Suprapubic skin (tissue), 4 donors: ENCODE measurements at regions not wholly inside any gene's neighbourhood (a gene's known extent, or its start where the extent isn't known, plus 50 kb on each side); places are given as distances from the start of the nearest gene placed in this dataset.

ENCODE experiments used
- DNase-seq, 2 donors: peaks; one replicate each; pipeline ENCODE4 v3.0.0-alpha.2; 2019; ENCODE audit warnings: low spot score in 2 of 2
- H3K27ac ChIP-seq: fragments of 200-600 bp; sonication (generic); one replicate; pipeline ENCODE4 v1.5.1; 2019
- H3K27me3 ChIP-seq: fragments of 200-600 bp; sonication (generic); one replicate; pipeline ENCODE4 v1.5.1; 2019
- H3K36me3 ChIP-seq: fragments of 200-600 bp; sonication (generic); one replicate; pipeline ENCODE4 v1.5.1; 2019
- H3K4me1 ChIP-seq: fragments of 200-600 bp; sonication (generic); one replicate; pipeline ENCODE4 v1.5.1; 2019
- H3K4me3 ChIP-seq: fragments of 200-600 bp; sonication (generic); one replicate; pipeline ENCODE4 v1.5.1; 2019; ENCODE audit warnings: mild to moderate bottlenecking
- H3K9me3 ChIP-seq: fragments of 200-600 bp; sonication (generic); one replicate; pipeline ENCODE4 v1.5.1; 2019
- CTCF ChIP-seq, 2 donors: fragments of 200-600 bp in 1 of 2; fragments of 450-650 bp in 1 of 2; sonication (generic) in 1 of 2; IDR thresholded peaks; one replicate each; pipeline ENCODE4 v1.5.1; 2016 to 2019; ENCODE audit warnings: antibody characterized with exemption in 2 of 2, mild to moderate bottlenecking in 1 of 2, moderate library complexity in 1 of 2
- EP300 ChIP-seq: sonication (generic); formaldehyde crosslinking; IDR thresholded peaks from one replicate; pipeline ENCODE4 v1.6.1; 2017; ENCODE audit warnings: antibody characterized with exemption
- POLR2A ChIP-seq, 2 donors: fragments of 450-650 bp; IDR thresholded peaks; one replicate each; pipeline ENCODE4 v1.6.1; 2017; ENCODE audit warnings: antibody characterized with exemption in 2 of 2, mild to moderate bottlenecking in 2 of 2, moderate library complexity in 2 of 2
- POLR2AphosphoS5 ChIP-seq, 3 donors: sonication (generic); formaldehyde crosslinking; IDR thresholded peaks; one replicate each; pipeline ENCODE4 v1.6.1; 2017; ENCODE audit warnings: antibody characterized with exemption in 3 of 3
- WGBS: methylation state at CpG from one replicate; pipeline ENCODE4 v1.1.5; 2018; 5-methylcytosine and 5-hydroxymethylcytosine counted together

- Histone ChIP-seq H3K36me3 (no peaks in the 10 kb centered on the region), H3K4me1 (peaks cover 8% of the 10 kb centered on the region), H3K27me3 (no peaks in the 10 kb centered on the region), H3K9me3 (no peaks in the 10 kb centered on the region), H3K4me3 (no peak overlapping the region), H3K27ac (no peak overlapping the region)
- 72% methylated on average over 2 of the region's 2 CpGs for WGBS
- no peak for DNase-seq
- TF ChIP-seq POLR2A (IDR thresholded peaks at IDR 0.05) (no peak), POLR2AphosphoS5 (IDR thresholded peaks at IDR 0.05) (no peak), CTCF (IDR thresholded peaks at IDR 0.05) (no peak), EP300 (no peak)
Measured at GRCh38 chr4:79645942-79646341, 237.9 kb upstream of the GK2 start.

- TF ChIP-seq CTCF (IDR thresholded peaks at IDR 0.05) (no peak), POLR2AphosphoS5 (IDR thresholded peaks at IDR 0.05) (no peak), POLR2A (IDR thresholded peaks at IDR 0.05) (no peak), EP300 (no peak)
- Histone ChIP-seq H3K9me3 (no peaks in the 10 kb centered on the region), H3K27me3 (no peaks in the 10 kb centered on the region), H3K4me3 (no peak overlapping the region), H3K27ac (no peak overlapping the region), H3K4me1 (no peaks in the 10 kb centered on the region), H3K36me3 (no peaks in the 10 kb centered on the region)
- DNase-seq: no peak
- 100% methylated on average over 1 of the region's 1 CpG for WGBS
Measured at GRCh38 chr4:79638735-79639134, 230.7 kb upstream of the GK2 start.

GRCh38 chr4:79636991-79637390, 229.0 kb upstream of the GK2 start:
- H3K27ac ChIP-seq: no peak overlapping the region
- no peaks in the 10 kb centered on the region for H3K4me1 ChIP-seq
- no peak for DNase-seq
- no peaks in the 10 kb centered on the region for H3K27me3 ChIP-seq
- no peaks in the 10 kb centered on the region for H3K9me3 ChIP-seq
- 90% methylated on average over 1 of the region's 1 CpG for WGBS
- H3K4me3 ChIP-seq: no peak overlapping the region
- no peak for TF ChIP-seq CTCF (IDR thresholded peaks at IDR 0.05)
- no peak for TF ChIP-seq POLR2AphosphoS5 (IDR thresholded peaks at IDR 0.05)
- TF ChIP-seq POLR2A (IDR thresholded peaks at IDR 0.05): no peak
- TF ChIP-seq EP300: no peak
- no peaks in the 10 kb centered on the region for H3K36me3 ChIP-seq

GRCh38 chr4:79634111-79634510, 226.1 kb upstream of the GK2 start:
- TF ChIP-seq CTCF (IDR thresholded peaks at IDR 0.05) (no peak), POLR2AphosphoS5 (IDR thresholded peaks at IDR 0.05) (no peak), POLR2A (IDR thresholded peaks at IDR 0.05) (no peak), EP300 (no peak)
- Histone ChIP-seq H3K36me3 (no peaks in the 10 kb centered on the region), H3K27ac (no peak overlapping the region), H3K9me3 (no peaks in the 10 kb centered on the region), H3K4me1 (no peaks in the 10 kb centered on the region), H3K27me3 (no peaks in the 10 kb centered on the region), H3K4me3 (no peak overlapping the region)
- WGBS: 83% methylated on average over 9 of the region's 9 CpGs
- DNase-seq: no peak

GRCh38 chr4:79632114-79632513, 224.1 kb upstream of the GK2 start:
- H3K9me3 ChIP-seq: no peaks in the 10 kb centered on the region
- WGBS: 65% methylated on average over 3 of the region's 3 CpGs
- no peak for DNase-seq
- no peak overlapping the region for H3K27ac ChIP-seq
- TF ChIP-seq EP300 (no peak), POLR2AphosphoS5 (IDR thresholded peaks at IDR 0.05) (no peak), POLR2A (IDR thresholded peaks at IDR 0.05) (no peak), CTCF (IDR thresholded peaks at IDR 0.05) (no peak)
- H3K4me1 ChIP-seq: no peaks in the 10 kb centered on the region
- H3K36me3 ChIP-seq: no peaks in the 10 kb centered on the region
- no peaks in the 10 kb centered on the region for H3K27me3 ChIP-seq
- H3K4me3 ChIP-seq: no peak overlapping the region
